ENCODE measurements at regions not wholly inside any gene's neighbourhood (a gene's known extent, or its start where the extent isn't known, plus 50 kb on each side); places are given as distances from the start of the nearest gene placed in this dataset.

DNA sequence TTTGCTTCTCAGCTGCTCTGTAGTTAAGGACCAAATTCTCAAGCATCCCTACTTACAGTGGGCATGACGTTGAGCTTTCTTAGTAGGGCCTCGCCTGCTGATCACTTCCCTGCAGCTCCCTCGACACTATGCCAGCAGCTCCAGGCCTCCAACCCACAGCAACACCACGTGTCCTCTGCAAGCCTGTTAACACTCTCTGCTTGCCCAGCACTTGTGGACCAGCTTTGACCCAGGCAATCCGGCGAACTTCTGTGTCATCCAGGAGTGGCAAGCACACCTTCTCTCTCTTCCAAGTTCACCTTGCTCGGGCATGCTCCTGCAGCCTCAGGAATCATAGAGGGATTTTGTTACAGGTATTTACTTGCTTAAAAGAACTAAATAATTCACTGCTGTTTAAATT, 138.6 kb upstream of the FHL2 start:
- TF ChIP-seq, protein P1, sequence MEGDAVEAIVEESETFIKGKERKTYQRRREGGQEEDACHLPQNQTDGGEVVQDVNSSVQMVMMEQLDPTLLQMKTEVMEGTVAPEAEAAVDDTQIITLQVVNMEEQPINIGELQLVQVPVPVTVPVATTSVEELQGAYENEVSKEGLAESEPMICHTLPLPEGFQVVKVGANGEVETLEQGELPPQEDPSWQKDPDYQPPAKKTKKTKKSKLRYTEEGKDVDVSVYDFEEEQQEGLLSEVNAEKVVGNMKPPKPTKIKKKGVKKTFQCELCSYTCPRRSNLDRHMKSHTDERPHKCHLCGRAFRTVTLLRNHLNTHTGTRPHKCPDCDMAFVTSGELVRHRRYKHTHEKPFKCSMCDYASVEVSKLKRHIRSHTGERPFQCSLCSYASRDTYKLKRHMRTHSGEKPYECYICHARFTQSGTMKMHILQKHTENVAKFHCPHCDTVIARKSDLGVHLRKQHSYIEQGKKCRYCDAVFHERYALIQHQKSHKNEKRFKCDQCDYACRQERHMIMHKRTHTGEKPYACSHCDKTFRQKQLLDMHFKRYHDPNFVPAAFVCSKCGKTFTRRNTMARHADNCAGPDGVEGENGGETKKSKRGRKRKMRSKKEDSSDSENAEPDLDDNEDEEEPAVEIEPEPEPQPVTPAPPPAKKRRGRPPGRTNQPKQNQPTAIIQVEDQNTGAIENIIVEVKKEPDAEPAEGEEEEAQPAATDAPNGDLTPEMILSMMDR (IDR thresholded peaks at IDR 0.05): no peak
- TF ChIP-seq EZH2 (IDR thresholded peaks at IDR 0.05; ENCODE audit: borderline replicate concordance, insufficient read depth, low read depth, low read length, poor library complexity, severe bottlenecking): no peak
